Hepatocyte (in vitro differentiated cells): ENCODE measurements at regions not wholly inside any gene's neighbourhood (a gene's known extent, or its start where the extent isn't known, plus 50 kb on each side); places are given as distances from the start of the nearest gene placed in this dataset.
"Not testable (repeated sequence)": the region's sequence is repeated elsewhere in the genome, so short reads cannot be mapped to it uniquely, and the experiment has no call there.

Experiments used
- DNase-seq: peaks from one replicate; pipeline ENCODE4 v3.0.0-alpha.2; 2016; ENCODE audit warnings: low spot score
- H2AFZ ChIP-seq: fragments of 200-600 bp; sonication (generic); 2 replicates; pipeline ENCODE4 v1.6.0; 2016; ENCODE audit warnings: antibody characterized with exemption, mild to moderate bottlenecking
- H3K27ac ChIP-seq: fragments of 200-600 bp; sonication (generic); 2 replicates; pipeline ENCODE4 v1.5.1; 2016; ENCODE audit warnings: mild to moderate bottlenecking
- H3K27me3 ChIP-seq: fragments of 200-600 bp; sonication (generic); 2 replicates; pipeline ENCODE4 v1.6.1; 2016
- H3K36me3 ChIP-seq: fragments of 200-600 bp; sonication (generic); replicated peaks from 2 replicates; pipeline ENCODE4 v1.5.1; 2016; ENCODE audit warnings: low read depth; ENCODE audit not compliant: insufficient read depth
- H3K4me1 ChIP-seq: fragments of 200-600 bp; sonication (generic); 2 replicates; pipeline ENCODE4 v1.5.1; 2016; ENCODE audit warnings: mild to moderate bottlenecking, moderate library complexity; ENCODE audit not compliant: insufficient read depth
- H3K4me2 ChIP-seq: fragments of 200-600 bp; sonication (generic); 2 replicates; pipeline ENCODE4 v1.6.0; 2016
- H3K4me3 ChIP-seq: fragments of 200-600 bp; sonication (generic); 2 replicates; pipeline ENCODE4 v1.5.1; 2016; ENCODE audit warnings: mild to moderate bottlenecking
- H3K79me2 ChIP-seq: fragments of 200-600 bp; sonication (generic); 2 replicates; pipeline ENCODE4 v1.6.0; 2017; ENCODE audit warnings: mild to moderate bottlenecking
- H3K9me2 ChIP-seq: fragments of 200-600 bp; sonication (generic); replicated peaks from 2 replicates; pipeline ENCODE4 v1.6.0; 2017; ENCODE audit warnings: mild to moderate bottlenecking; ENCODE audit not compliant: insufficient read depth
- H3K9me3 ChIP-seq: fragments of 200-600 bp; sonication (generic); 2 replicates; pipeline ENCODE4 v1.5.1; 2016; ENCODE audit warnings: low read depth, mild to moderate bottlenecking
- H4K20me1 ChIP-seq: fragments of 200-600 bp; sonication (generic); 2 replicates; pipeline ENCODE4 v1.6.0; 2016; ENCODE audit warnings: mild to moderate bottlenecking; ENCODE audit not compliant: insufficient read depth, poor library complexity, severe bottlenecking
- EZH2 ChIP-seq: fragments of 200-600 bp; sonication (generic); IDR thresholded peaks from 2 replicates; pipeline ENCODE4 v1.6.1; 2016; ENCODE audit warnings: antibody characterized with exemption, mild to moderate bottlenecking, borderline replicate concordance
- EZH2phosphoT487 ChIP-seq: fragments of 200-600 bp; sonication (generic); IDR thresholded peaks from one replicate; pipeline ENCODE4 v1.6.1; 2018; ENCODE audit warnings: antibody characterized with exemption, mild to moderate bottlenecking, low read depth, moderate library complexity; ENCODE audit not compliant: unreplicated experiment, severe bottlenecking
- WGBS: methylation state at CpG from one replicate; pipeline ENCODE4 v1.1.6; 2016; ENCODE audit warnings: low lambda C conversion rate; ENCODE audit errors: missing lambda C conversion rate; 5-methylcytosine and 5-hydroxymethylcytosine counted together
- TF ChIP-seq, protein P1 (sequence below): fragments of 200-600 bp; sonication (generic); IDR thresholded peaks from 2 replicates; pipeline ENCODE4 v1.5.1; 2016; ENCODE audit warnings: antibody characterized with exemption, mild to moderate bottlenecking; ENCODE audit not compliant: poor library complexity

DNA sequence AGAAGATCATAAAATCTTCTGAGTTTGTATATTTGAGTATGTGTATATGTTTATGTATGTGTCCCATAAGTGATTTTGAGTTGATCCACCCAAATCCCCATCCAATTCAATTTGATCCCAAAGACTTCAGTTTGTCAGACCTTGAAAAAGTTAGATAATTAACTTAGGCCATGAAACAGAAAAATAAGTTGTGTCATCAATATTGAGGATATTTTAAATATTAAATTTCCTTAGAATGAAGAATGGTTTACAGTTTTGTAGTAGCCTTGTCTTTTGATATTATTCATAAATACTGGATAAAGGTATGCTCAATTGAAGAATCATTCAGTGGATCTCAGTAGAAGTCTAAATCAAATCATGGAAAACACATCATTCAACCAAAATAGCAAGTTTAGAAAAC, 864.4 kb upstream of the INTU start:
- no peaks in the 10 kb centered on the region for H3K36me3 ChIP-seq
- no peaks in the 10 kb centered on the region for H4K20me1 ChIP-seq
- no peak overlapping the region for H3K4me3 ChIP-seq
- H3K9me2 ChIP-seq, result no peaks in the 10 kb centered on the region
- H3K9me3 ChIP-seq, result no peaks in the 10 kb centered on the region
- no peak overlapping the region for H3K4me2 ChIP-seq
- H3K27me3 ChIP-seq, result no peaks in the 10 kb centered on the region
- no peak for DNase-seq
- no peaks in the 10 kb centered on the region for H3K4me1 ChIP-seq
- no peak overlapping the region for H2AFZ ChIP-seq
- TF ChIP-seq, protein P1, sequence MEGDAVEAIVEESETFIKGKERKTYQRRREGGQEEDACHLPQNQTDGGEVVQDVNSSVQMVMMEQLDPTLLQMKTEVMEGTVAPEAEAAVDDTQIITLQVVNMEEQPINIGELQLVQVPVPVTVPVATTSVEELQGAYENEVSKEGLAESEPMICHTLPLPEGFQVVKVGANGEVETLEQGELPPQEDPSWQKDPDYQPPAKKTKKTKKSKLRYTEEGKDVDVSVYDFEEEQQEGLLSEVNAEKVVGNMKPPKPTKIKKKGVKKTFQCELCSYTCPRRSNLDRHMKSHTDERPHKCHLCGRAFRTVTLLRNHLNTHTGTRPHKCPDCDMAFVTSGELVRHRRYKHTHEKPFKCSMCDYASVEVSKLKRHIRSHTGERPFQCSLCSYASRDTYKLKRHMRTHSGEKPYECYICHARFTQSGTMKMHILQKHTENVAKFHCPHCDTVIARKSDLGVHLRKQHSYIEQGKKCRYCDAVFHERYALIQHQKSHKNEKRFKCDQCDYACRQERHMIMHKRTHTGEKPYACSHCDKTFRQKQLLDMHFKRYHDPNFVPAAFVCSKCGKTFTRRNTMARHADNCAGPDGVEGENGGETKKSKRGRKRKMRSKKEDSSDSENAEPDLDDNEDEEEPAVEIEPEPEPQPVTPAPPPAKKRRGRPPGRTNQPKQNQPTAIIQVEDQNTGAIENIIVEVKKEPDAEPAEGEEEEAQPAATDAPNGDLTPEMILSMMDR, result no peak
- TF ChIP-seq EZH2phosphoT487, result no peak
- no peak for TF ChIP-seq EZH2
- H3K79me2 ChIP-seq, result no peaks in the 10 kb centered on the region
- H3K27ac ChIP-seq, result no peak overlapping the region

DNA sequence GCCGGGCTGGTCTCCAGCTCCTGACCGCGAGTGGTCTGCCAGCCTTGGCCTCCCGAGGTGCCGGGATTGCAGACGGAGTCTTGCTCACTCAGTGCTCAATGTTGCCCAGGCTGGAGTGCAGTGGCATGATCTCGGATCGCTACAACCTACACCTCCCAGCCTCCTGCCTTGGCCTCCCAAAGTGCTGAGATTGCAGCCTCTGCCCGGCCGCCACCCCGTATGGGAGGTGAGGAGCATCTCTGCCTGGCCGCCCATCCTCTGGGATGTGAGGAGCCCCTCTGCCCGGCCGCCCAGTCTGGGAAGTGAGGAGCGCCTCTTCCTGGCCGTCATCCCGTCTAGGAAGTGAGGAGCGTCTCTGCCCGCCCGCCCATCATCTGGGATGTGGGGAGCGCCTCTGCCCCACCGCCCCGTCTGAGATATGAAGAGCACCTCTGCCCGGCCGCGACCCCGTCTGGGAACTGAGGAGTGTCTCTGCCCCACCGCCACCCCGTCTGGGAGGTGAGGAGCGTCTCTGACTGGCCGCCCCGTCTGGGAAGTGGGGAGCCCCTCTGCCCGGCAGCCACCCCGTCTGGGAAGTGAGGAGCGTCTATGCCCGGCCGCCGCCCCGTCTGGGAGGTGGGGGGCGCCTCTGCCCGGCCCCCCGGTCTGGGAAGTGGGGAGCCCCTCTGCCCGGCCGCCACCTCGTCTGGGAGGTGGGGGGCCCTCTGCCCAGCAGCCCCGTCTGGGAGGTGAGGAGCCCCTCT, 861.8 kb upstream of the INTU start:
- not testable (repeated sequence) for H3K4me1 ChIP-seq, H3K9me2 ChIP-seq, H3K27ac ChIP-seq, H2AFZ ChIP-seq, H3K79me2 ChIP-seq, H3K27me3 ChIP-seq, H4K20me1 ChIP-seq, H3K4me3 ChIP-seq, DNase-seq, H3K36me3 ChIP-seq, H3K4me2 ChIP-seq, H3K9me3 ChIP-seq
- WGBS, result 99% methylated on average over 17 of the region's 46 CpGs

DNA sequence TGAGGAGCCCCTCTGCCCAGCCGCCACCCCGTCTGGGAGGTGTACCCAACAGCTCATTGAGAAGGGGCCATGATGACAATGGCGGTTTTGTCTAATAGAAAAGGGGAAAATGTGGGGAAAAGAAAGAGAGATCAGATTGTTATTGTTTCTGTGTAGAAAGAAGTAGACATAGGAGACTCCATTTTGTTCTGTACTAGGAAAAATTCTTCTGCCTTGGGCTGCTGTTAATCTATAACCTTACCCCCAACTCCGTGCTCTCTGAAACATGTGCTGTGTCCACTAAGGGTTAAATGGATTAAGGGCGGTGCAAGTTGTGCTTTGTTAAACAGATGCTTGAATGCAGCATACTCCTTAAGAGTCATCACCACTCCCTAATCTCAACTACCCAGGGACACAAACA, 861.1 kb upstream of the INTU start:
- WGBS, result 73% methylated on average over 5 of the region's 5 CpGs
- not testable (repeated sequence) for H3K27ac ChIP-seq, H3K4me1 ChIP-seq, DNase-seq, H4K20me1 ChIP-seq, H3K79me2 ChIP-seq, H3K9me3 ChIP-seq, H3K9me2 ChIP-seq, H3K27me3 ChIP-seq, H3K36me3 ChIP-seq, H2AFZ ChIP-seq, H3K4me3 ChIP-seq, H3K4me2 ChIP-seq

DNA sequence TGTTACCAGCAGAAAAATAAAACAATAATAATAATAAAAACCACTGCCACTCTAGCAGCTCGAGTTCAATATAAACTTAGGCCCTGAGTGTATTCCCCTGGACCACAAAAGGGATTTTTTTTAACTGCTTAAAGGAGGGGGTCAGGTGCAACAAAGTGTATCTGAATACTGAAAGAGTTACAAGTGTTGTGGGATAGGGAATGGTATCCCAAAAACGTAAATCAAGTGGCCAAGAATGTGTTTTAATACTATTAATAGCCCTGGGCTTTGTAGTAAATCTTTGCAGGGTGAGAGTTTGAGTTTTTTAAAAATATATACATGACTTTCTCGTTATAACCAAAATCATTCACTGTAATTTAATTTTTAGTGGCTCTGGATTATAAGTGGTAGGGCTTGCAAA, 860.1 kb upstream of the INTU start:
- TF ChIP-seq, protein P1, result no peak
- TF ChIP-seq EZH2, result no peak
- TF ChIP-seq EZH2phosphoT487, result no peak
- Histone ChIP-seq H3K79me2 (no peaks in the 10 kb centered on the region), H3K27me3 (no peaks in the 10 kb centered on the region), H3K9me2 (no peaks in the 10 kb centered on the region), H4K20me1 (no peaks in the 10 kb centered on the region), H3K4me1 (no peaks in the 10 kb centered on the region), H3K27ac (no peak overlapping the region), H3K36me3 (no peaks in the 10 kb centered on the region), H3K4me2 (no peak overlapping the region), H3K9me3 (no peaks in the 10 kb centered on the region), H3K4me3 (no peak overlapping the region), H2AFZ (no peak overlapping the region)
- no peak for DNase-seq
- WGBS, result 54% methylated on average over 3 of the region's 3 CpGs
